ENCODE measurements at regions not wholly inside any gene's neighbourhood (a gene's known extent, or its start where the extent isn't known, plus 50 kb on each side); places are given as distances from the start of the nearest gene placed in this dataset.
"Not testable (repeated sequence)": the region's sequence is repeated elsewhere in the genome, so short reads cannot be mapped to it uniquely, and the experiment has no call there.

DNA sequence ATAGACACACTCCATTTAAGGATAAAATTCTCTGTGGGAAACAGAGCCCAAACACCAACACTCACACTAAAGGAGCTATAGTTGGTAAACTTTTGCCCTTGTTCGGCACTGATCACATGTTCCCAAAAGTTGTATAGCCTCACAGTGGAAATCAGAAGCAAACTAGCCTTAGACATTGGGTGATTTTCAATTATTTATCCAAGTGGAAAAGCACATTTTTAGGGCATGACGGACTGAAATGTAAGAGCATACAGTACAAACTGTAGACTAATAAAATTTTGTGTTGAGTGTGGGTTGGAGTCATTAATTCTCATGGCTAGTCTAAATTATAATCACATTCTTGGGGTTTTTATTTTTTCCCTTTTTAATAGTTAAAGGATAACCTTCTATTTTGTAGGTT, 202.4 kb downstream of the MOXD1 start:
- DNase-seq, result no peak

DNA sequence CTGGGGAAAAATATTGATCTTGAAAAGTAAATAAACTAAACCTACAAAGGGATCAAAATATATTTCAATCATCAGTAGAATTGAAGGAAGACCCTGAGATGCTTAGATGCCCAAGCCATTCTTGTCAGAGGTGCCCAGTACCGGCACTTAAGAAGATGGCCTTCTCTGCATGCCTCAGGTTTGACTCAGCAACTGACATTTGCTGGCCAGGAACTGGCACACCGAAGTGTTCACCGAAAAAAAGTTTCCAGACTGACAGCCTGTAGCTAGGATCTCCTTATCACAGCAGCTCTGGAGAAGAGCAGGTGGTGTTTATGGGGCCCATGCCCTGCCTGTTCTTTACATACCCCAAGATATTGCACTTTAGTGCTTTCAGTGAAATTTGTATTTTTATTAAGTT, 203.2 kb downstream of the MOXD1 start:
- DNase-seq, result no peak

DNA sequence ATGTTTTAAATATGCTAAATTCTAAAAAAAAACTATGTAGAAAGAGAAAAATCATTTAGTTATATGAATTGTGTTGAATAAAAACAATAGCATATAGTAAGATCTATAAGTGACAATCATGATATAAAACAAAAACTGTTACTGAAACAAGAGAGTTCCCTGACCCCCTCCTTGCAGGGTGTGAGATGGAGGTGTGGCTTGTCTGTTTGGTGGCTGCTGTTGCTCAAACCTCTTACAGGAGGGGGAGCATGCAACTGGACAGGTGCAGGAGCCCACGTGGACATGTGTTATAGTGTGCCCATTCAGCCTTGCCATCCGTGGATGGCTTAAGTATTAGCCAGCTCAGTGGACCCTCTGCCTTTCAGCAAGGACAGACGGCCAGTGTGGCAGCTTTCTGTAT, 206.7 kb downstream of the MOXD1 start:
- DNase-seq, result no peak

DNA sequence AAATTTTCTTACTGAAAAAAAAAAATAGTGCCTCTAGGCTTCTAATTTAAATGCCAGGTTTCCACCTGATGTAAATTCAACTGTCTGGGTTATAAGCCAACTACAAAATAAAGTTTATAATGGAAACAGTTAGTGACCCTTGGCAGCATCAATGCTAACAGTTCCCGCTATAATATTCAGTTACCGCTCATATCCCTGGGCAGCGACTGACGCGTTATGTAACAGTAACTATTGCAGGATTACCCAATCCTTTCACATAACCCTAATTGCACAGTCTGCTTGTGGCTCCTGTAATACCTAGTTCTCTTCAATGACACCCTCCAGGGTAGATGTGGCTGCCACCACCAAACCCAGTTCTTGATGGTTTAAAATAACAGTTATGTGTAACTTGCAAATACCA, 208.6 kb downstream of the MOXD1 start:
- DNase-seq, result no peak

DNA sequence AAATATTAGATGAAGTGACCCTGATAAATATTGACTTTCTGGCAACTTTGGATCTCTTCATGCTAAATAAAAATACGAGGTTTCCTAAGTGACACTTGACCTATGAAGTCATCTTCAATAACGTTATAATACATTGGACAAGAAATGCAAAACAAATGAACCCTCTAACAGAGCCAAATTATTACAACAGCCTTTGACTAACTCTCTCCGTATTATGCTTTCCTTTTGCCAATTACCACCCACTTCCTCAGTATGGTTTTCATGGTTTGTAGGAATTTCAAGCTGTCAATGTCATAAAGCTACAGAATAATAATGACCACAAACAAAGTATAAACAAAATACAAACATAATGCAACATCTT, 210.5 kb downstream of the MOXD1 start:
- no peak for DNase-seq

DNA sequence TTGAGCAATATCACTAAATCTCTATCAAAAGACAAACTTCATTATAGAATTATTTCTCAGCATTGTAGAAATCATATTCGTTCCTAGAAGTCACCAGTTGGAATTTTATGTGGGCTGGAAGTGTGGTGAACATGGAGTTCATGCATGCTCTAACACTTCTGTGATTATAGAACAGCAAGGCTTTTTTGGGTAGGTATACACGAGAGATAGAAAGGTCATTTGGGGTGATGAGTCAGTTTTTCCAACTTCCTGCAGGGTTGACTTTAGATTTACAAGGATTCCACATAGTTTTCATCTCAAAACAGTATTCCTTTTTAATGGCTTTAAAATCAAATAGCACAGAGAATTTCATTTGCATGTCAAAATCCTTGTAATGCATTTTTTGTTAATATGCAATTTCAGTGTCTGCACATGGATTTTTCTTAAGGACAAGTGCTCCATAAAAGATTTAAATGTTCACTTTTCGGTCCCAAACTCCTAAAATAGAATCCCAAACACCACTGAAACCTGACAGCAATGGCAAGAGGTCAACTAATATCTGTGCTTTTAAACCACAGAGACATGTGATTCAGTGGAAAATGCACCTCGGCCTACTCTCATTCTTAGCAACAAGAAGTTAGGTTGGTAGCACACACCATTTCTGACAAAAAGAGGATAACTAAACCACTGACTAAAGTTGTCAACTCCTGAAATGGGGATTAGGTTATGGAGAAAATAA, 211.0 kb downstream of the MOXD1 start:
- DNase-seq, result no peak

DNA sequence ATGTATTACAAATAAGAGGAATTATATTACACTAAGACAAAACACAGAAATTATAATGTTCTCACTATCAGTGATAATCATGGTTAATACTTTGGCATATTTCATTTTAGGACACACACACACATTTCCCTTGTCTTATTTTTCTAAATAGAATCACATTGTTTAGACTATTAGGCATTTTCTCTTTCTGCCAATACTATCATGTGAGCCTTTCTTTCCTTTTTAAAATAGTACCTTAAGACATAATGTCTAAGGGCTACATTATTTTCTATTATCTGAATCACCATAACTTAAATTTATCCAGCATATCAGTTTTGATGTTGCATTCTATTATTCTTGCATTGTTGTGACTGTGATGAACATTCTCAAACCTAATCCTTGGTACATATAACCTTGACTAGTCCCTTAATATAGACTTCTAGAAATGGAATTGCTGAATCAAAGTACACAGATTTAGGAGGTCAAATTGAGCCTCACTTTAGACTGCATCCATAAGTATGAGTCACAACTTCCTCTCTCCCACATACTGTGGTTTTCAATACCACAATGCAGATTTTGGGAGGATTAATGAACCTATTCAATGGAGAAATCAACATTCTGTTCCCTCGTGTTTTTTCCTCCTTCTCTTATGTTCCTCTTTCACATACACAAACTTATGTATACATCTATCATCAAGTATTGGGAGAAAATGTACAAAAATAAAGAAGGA, 212.6 kb downstream of the MOXD1 start:
- DNase-seq, result no peak

DNA sequence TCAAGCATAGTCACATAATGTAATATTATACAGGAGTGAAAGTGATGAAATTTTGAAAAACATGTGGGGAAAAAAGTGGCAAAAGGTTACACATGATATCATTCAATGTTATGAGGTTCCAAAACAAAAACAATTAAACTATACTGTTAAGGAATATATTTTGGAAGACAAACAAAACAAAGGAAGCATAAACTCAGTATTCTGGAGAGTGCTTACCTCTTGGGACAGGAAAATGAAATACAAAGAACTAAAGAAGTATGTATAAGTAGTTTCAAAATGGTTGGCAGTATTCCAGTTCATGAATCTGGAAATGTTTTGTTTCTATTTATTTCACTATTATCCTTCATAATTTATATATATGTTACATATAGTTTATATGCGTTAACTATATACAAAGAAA, 213.5 kb downstream of the MOXD1 start:
- DNase-seq, result no peak

DNA sequence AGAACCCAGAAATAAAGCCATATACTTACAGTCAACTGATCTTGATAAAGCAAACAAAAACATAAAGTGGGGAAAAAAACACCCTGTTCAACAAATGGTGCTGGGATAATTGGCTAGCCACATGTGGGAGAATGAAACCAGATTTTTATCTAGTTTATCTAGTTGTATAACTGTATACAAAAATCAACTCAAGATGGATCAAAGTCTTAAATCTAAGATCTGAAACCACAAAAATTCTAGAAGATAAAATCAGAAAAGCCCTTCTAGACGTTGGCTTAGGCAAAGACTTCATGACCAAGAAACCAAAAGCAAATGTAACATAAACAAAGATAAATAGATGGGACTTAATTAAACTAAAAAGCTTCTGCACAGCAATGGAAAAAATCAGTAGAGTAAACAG, 216.3 kb downstream of the MOXD1 start:
- DNase-seq, result not testable (repeated sequence)

DNA sequence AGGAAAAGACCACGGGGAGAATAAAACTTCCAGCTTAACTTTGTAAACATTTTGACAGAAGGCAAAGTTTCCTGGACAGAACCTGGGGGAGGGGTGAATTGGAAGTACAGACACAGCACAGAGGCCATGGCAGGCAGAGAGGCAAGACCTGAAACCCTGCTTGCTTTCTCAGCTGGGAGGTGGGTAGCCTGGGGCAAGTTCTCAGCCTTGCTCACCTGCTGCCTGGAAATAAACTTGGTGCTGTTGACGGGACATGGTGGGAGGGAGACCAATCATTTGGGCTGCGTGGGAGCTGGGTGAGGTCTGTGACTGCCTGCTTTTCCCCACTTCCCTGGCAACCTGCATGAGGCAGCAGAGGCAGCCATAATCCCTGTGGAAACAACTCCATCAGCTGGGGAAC, 221.3 kb downstream of the MOXD1 start:
- no peak for DNase-seq

DNA sequence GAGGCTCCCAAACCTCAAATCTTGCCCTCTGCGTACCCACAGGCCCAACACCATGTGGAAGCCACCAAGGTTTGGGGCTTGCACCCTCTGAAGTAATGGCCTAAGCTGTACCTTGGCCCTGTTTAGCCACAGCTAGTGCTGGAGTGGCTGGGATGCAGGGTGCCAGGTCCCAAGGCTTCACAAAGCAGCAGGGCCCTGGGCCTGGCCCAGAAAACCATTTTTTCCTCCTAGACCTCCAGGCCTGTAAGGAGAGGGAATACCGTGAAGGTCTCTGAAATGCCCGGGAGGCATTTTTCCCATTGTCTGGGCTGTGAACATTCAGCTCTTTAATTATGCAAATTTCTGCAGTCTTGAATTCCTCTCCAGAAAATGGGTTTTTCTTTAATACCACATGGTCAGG, 223.7 kb upstream of the CCN2 start:
- DNase-seq, result no peak

DNA sequence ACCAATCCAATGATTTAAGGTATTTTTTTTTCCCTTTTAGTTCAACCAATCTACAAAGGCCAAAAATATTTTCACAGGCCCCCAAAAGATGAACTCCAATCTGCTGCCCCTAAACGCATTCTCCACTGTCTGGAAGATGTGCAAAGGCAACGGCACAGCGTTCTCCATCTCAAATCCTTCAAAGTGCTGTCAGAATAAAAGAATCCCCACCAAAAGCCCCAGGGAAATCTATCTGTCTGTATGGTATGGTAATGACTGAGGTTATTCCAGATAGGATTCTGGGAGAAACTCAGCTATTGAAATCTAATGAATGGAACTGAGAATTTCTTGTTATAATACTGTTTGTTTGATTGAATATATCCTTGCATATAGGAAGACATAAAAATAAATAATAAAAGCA, 217.8 kb upstream of the CCN2 start:
- DNase-seq, result no peak

DNA sequence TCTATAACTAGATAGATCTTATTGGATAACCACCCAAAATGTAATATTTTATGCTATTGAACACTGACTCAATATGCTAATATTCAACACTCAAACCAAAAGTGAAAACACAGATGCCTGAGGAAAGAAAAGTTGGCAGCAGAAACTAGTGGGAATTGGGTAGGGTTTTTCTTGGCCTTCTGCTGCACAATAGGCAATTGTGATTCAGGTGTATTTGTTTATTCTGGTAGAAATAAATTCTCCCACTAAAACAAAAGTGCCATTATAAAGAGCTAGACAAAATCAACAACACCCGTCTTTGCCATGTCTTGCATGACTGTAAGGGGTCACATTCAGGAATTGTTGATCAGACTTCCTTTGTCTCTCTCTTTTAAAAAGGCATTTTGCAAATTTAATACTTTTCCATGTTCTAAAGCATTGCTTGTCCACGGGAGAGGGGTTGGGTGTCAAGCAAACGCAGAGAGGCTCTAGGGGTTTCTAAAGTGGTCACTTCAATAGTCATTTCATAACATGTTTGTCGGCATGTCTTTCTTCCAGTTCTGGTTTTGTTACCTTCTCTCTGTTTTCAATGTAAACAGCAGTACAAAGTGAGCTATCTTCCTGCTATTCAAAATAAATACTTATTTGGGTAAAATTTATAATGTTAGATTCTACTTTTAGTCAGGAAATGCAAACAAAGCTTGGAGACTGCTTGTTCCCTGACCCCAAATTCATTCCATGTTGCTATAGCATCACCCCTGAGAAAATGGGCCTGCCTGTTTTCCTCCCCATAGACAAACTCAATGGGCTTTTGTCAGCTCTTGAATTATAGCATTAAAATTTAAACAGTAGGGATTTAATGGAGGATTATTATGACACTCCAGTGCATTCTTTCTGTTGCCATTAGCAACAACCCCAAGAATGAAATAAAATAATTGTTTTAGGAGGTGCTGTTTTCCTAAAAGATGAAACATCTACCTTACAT, 217.0 kb upstream of the CCN2 start:
- DNase-seq, result no peak

DNA sequence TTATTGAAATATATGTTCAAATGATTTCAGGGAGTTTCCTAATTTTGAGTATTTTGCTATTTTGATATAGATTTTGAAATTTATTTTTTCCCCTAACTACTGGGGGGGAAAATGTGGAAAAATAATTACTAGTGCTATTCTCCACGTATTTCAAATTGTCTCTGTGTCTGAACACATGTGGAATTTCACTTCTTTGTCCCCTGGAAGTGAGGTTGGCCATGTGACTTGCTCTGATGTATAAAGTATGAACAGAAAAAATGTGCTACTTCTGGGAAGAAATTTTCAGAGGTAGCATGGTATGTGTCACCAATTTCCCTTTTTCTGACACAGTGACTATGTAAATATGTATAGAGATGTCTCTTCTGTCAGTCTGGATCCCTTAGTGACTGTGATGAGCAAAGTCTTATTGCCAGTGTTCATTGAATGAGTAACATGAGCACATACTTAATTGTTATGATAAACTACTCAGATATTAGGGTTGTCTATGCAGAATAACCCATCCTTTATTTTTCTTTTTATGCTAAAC, 215.4 kb upstream of the CCN2 start:
- no peak for DNase-seq

DNA sequence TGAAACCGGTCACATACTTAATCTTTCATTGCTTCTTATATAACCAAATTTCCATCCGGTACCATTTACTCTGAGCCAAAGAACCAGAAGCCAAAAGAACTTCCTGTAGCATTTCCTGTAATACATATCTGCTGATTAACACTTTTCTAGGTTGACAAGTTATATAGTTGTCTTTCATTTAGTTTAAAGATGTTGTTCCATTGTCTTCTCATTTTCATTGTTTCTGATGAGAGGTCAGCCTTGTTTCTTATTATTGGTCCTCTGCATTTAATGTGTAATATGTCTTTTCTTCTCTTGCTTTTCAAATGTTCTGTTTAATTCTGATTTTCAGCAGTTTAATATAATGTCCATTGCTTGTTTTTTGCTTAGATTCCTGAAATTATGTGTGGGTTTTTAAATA, 214.5 kb upstream of the CCN2 start:
- DNase-seq, result no peak

DNA sequence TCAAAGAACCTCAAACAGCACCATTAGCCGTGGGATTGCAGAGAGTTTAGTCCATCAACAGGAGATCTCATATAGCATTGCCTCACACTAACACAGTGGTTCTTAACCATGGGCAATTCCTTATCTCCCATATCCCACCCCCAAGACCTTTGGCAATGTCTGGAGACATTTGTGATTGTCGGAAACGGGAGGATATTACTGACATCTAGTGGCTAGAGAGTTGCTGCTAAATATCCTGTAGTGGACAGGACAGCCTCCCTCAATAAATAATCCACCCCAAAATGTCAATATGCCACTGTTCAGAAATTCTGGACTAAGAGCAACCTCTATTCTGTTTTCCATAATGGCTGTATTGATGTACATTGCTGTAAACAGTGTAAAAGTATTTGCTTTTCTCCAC, 210.1 kb upstream of the CCN2 start:
- DNase-seq, result no peak

DNA sequence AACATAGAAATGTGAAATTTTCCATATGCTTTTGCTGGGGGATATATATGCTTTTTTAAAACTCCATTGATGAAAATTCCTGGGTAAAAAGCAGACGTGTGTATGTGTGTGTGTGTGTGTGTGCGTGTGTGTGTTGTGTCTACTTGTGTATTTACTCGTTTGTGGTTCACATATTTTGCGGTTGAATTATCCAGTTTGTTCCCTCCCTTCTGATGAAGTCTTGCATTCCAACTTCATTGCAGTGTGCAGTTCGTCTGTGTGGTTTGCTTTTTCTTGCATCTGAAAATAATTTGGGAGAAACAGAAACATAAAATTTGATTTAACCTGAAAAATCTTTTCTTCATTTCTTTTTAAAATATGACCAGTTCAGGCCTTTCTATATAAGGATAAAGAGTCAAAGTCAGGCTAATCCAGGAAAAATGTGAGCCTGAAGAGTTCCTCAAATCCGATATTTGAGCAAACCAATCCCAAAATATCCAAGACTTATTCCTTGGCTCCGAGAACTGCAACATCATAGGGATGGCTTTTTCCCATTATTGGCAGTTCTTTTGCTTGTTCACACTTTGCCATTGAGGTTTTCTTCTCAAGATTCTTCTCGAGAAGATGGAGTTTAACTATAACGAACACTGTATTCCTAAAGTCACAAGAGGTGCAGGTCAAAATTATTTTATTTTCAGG, 202.2 kb upstream of the CCN2 start:
- no peak for DNase-seq

DNA sequence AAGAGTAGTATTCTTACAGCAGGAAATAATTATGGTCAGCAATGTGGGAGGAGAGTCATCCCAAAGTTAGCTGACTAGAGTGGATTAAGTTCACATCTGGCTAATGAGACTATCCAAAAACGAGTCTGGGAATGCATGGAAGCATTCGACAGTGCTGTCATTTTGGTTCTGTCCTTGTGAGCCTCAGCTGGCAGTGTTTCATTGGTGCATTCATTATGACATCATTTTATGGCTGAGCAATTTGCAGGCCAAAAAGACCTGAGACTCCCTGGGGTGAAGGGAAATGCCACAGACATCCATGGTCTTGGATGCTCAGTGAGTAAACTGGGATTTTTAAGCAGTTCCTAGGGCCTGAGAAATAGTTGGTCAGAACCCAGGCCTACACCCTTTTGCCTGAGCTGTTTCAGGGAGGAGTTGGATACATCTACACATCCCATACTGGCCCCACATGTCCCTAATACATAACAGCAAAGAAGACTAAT, 196.4 kb upstream of the CCN2 start:
- no peak for DNase-seq

DNA sequence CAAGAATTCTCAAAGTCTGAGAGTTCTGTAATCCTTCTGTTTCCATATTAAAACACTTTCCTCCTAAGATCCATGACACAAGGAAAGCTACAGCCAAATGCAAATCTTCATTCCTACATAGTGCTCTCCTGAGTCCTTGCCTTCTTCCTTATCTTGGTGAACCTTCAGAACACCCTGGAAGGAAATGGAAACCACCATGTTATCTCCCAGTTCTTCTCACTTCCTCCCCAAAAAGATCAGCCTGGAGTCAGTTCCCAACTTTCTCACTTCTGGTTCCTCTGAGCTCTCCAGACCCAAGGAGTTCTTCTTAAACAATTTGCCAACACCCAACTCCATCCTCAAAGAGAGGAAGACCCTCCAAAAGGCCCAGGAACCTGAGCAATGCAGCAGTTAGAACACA, 193.3 kb upstream of the CCN2 start:
- DNase-seq, result no peak

DNA sequence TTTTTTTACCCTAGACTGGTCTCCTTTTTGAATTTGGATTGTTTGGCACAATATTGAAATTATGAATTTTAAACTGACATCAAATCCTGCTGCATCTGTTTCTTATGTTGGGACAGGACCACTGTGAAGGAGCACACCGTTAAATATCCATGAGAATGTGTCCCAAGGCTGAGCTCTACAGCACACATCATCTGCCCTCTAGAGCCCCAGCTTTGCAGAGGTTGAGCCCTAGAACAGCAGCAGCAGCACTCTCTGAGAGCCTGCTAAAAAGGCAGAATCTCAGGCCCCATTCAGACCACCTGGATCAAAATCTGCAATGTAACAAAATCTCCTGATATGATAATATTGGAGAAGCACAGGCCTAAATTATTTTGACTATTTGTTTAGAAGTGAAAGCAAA, 192.1 kb upstream of the CCN2 start:
- DNase-seq, result no peak

DNA sequence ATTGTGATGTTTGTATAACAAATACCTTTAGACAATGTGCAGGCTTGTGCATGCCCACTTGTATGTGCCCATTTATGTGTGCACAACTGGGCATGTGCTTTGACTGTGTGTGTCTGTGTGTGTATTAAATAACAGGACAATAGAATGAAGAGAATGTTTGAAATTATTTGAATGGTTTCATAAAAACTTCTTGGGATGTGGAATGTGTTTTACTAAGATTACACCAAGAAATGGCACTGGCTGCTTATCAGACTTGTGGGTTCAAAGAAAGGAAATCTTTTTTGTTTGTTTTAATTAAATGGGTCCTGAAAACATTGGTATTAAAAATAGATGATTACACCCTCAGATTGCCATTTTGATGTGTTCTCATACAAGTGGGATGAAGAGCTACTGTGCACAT, 191.6 kb upstream of the CCN2 start:
- no peak for DNase-seq

DNA sequence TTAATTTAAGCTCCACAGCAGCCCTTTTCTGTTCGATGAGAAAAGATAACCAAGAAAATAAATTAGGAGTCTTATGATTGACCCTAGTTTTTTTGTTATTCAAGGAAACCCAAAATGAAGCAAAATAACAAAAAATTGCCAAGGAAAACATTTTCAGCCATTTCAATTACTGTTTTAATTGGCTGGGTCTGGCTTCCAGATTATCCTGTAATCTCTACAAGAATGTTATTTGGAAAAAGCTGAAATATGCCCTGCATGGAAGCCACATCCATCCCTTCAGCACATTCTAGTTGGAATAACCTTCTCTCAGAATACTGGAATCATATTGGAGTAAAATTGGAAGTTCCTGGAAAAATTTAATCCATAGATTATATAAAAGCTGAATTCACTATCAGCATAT, 191.1 kb upstream of the CCN2 start:
- DNase-seq, result no peak

Measured in occipital lobe (tissue), 1 donor.